HEK293T (cell line): ENCODE measurements at regions not wholly inside any gene's neighbourhood (a gene's known extent, or its start where the extent isn't known, plus 50 kb on each side); places are given as distances from the start of the nearest gene placed in this dataset.

Experiments used
- ARNT ChIP-seq: fragments of 450-650 bp; IDR thresholded peaks from 2 replicates; pipeline ENCODE4 v1.6.1; 2017; ENCODE audit warnings: mild to moderate bottlenecking
- BHLHE40 ChIP-seq: fragments of 450-650 bp; IDR thresholded peaks from 2 replicates; pipeline ENCODE4 v1.6.1; 2016; ENCODE audit warnings: mild to moderate bottlenecking, moderate library complexity, borderline replicate concordance
- CTBP1 ChIP-seq: fragments of 450-650 bp; IDR thresholded peaks from 2 replicates; pipeline ENCODE4 v1.6.1; 2016; ENCODE audit warnings: borderline replicate concordance
- FOXA1 ChIP-seq: fragments of 450-650 bp; IDR thresholded peaks from 2 replicates; pipeline ENCODE4 v1.6.1; 2016; ENCODE audit warnings: mild to moderate bottlenecking
- FOXM1 ChIP-seq: fragments of 450-650 bp; IDR thresholded peaks from 2 replicates; pipeline ENCODE4 v1.6.1; 2017; ENCODE audit warnings: mild to moderate bottlenecking, borderline replicate concordance
- HDGF ChIP-seq: fragments of 450-650 bp; IDR thresholded peaks from 2 replicates; pipeline ENCODE4 v1.6.1; 2017; ENCODE audit warnings: antibody characterized with exemption, borderline replicate concordance
- SP1 ChIP-seq: fragments of 450-650 bp; IDR thresholded peaks from 2 replicates; pipeline ENCODE4 v1.6.1; 2017
- TARDBP ChIP-seq: fragments of 450-650 bp; IDR thresholded peaks from 2 replicates; pipeline ENCODE4 v1.6.1; 2016
- ZNF384 ChIP-seq: fragments of 450-650 bp; IDR thresholded peaks from 2 replicates; pipeline ENCODE4 v1.6.1; 2016

- TF ChIP-seq ZNF384 (no peak), BHLHE40 (no peak), FOXM1 (no peak), HDGF (no peak), SP1 (no peak), FOXA1 (no peak), TARDBP (no peak), CTBP1 (no peak), ARNT (no peak)
These were observed 144.0 kb upstream of the KCND3 start for GRCh38 chr1:112133487-112133886.
